ENCODE measurements at regions not wholly inside any gene's neighbourhood (a gene's known extent, or its start where the extent isn't known, plus 50 kb on each side); places are given as distances from the start of the nearest gene placed in this dataset.

DNA sequence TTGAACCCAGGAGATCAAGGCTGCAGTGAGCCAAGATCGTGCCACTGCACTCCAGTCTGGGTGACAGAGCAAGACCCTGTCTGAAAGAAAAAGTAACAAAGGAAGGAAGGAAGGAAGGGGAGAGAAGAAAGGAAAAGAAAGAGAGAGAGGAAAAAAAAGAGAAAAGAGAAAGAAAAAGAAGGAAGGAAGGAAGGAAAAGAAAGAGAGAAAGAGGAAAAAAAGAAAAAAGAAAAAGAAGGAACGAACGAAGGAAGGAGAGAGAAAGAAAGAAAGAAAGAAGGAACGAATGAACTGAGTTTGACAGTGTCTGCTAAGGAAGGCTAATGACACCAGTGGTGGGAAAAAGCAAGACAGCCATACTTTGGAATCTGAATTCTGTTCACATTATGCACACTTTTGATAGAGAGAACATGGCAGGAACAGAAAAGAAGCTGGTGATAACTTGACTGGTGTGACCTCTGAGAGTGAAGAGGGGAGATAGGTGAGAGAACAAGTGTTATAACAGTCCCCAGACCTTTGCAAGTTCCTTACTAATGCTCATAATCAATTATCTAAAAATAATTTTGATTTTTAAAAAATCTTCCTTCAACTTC lies 93.3 kb upstream of the MYLIP start:
- ATAC-seq (no peak), DNase-seq (ENCODE audit: low read depth, low spot score) (no peak), FAIRE-seq (no peak)
- 69% methylated on average over 4 of the region's 4 CpGs for WGBS (ENCODE audit: insufficient coverage, insufficient replicate concordance, low lambda C conversion rate, missing lambda C conversion rate)
- no peak overlapping the region for H3K27ac ChIP-seq (ENCODE audit: control insufficient read depth, insufficient read depth)
- in situ Hi-C loops (cut with MboI) (no loop called here), intact Hi-C loops (cut with micrococcal nuclease; ENCODE audit: unreplicated experiment) (no loop called here)
- CTCF ChIA-PET = interaction anchor here (1.5 to 2.0 kb wide), 2 partner anchors 39 to 99 kb away, joined by 3 to 4 read pairs; no protein-coding TSS in a partner anchor
- H3K4me2 ChIP-seq (ENCODE audit: control insufficient read depth, insufficient read depth) = no peak overlapping the region
- H3K9me3 ChIP-seq (replicated peaks; ENCODE audit: control insufficient read depth, insufficient read depth, low read length) = peaks cover 4% of the 10 kb centered on the region; the same call in 2 of the 3 replicates
- no peaks in the 10 kb centered on the region for H3K36me3 ChIP-seq (ENCODE audit: control insufficient read depth in 2 of 2, insufficient read depth in 2 of 2, low read length in 1 of 2)
- no peaks in the 10 kb centered on the region for H3K27me3 ChIP-seq (replicated peaks in 1 of 2; ENCODE audit: control insufficient read depth in 2 of 2, insufficient read depth in 2 of 2, low read length in 1 of 2)
- RAD21 ChIA-PET (ENCODE audit: unreplicated experiment) = interaction anchor here (1.2 to 1.7 kb wide), 4 partner anchors 10 to 93 kb away, joined by 3 to 5 read pairs (median 4); no protein-coding TSS in a partner anchor
- peaks cover 3% of the 10 kb centered on the region; the same call in 1 of the 2 replicates for H3K4me1 ChIP-seq (ENCODE audit: control insufficient read depth, insufficient read depth, low read length)
- POLR2A ChIA-PET = interaction anchor here (0.6 to 1.3 kb wide), 3 partner anchors 15 to 122 kb away, joined by 3 to 8 read pairs (median 4); no protein-coding TSS in a partner anchor
- H3K9ac ChIP-seq (ENCODE audit: control insufficient read depth, insufficient read depth, low read length) = no peak overlapping the region
- SMC1A ChIA-PET (ENCODE audit: uncharacterized antibody, unreplicated experiment) = interaction anchor here (0.7 to 2.5 kb wide), 12 partner anchors 8 to 300 kb away, joined by 3 to 10 read pairs (median 4); no protein-coding TSS in a partner anchor
- TF ChIP-seq TCF7 (IDR thresholded peaks at IDR 0.05; ENCODE audit: borderline replicate concordance) = no peak
- TF ChIP-seq, protein P1, sequence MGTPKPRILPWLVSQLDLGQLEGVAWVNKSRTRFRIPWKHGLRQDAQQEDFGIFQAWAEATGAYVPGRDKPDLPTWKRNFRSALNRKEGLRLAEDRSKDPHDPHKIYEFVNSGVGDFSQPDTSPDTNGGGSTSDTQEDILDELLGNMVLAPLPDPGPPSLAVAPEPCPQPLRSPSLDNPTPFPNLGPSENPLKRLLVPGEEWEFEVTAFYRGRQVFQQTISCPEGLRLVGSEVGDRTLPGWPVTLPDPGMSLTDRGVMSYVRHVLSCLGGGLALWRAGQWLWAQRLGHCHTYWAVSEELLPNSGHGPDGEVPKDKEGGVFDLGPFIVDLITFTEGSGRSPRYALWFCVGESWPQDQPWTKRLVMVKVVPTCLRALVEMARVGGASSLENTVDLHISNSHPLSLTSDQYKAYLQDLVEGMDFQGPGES (IDR thresholded peaks at IDR 0.05) = no peak
- TF ChIP-seq NFXL1 (IDR thresholded peaks at IDR 0.05; ENCODE audit: borderline replicate concordance) = no peak
- no peak for TF ChIP-seq WRNIP1 (IDR thresholded peaks at IDR 0.05; ENCODE audit: borderline replicate concordance, low read depth, low read length)
- TF ChIP-seq CEBPB (IDR thresholded peaks at IDR 0.05; ENCODE audit: borderline replicate concordance in 1 of 2, low read depth in 2 of 2, low read length in 2 of 2) = no peak
- TF ChIP-seq ATF7 (IDR thresholded peaks at IDR 0.05; ENCODE audit: low read depth) = no peak
- no peak for TF ChIP-seq PAX8 (IDR thresholded peaks at IDR 0.05)
- TF ChIP-seq STAT3 (IDR thresholded peaks at IDR 0.05; ENCODE audit: low read depth, low read length) = no peak
- TF ChIP-seq TARDBP (IDR thresholded peaks at IDR 0.05; ENCODE audit: borderline replicate concordance) = no peak
- no peak for TF ChIP-seq NBN (IDR thresholded peaks at IDR 0.05)
- no peak for TF ChIP-seq EED (IDR thresholded peaks at IDR 0.05; ENCODE audit: low read depth)
- no peak for TF ChIP-seq TCF3 (IDR thresholded peaks at IDR 0.05; ENCODE audit: borderline replicate concordance, insufficient read depth, low read depth, low read length)
- TF ChIP-seq, protein P2, sequence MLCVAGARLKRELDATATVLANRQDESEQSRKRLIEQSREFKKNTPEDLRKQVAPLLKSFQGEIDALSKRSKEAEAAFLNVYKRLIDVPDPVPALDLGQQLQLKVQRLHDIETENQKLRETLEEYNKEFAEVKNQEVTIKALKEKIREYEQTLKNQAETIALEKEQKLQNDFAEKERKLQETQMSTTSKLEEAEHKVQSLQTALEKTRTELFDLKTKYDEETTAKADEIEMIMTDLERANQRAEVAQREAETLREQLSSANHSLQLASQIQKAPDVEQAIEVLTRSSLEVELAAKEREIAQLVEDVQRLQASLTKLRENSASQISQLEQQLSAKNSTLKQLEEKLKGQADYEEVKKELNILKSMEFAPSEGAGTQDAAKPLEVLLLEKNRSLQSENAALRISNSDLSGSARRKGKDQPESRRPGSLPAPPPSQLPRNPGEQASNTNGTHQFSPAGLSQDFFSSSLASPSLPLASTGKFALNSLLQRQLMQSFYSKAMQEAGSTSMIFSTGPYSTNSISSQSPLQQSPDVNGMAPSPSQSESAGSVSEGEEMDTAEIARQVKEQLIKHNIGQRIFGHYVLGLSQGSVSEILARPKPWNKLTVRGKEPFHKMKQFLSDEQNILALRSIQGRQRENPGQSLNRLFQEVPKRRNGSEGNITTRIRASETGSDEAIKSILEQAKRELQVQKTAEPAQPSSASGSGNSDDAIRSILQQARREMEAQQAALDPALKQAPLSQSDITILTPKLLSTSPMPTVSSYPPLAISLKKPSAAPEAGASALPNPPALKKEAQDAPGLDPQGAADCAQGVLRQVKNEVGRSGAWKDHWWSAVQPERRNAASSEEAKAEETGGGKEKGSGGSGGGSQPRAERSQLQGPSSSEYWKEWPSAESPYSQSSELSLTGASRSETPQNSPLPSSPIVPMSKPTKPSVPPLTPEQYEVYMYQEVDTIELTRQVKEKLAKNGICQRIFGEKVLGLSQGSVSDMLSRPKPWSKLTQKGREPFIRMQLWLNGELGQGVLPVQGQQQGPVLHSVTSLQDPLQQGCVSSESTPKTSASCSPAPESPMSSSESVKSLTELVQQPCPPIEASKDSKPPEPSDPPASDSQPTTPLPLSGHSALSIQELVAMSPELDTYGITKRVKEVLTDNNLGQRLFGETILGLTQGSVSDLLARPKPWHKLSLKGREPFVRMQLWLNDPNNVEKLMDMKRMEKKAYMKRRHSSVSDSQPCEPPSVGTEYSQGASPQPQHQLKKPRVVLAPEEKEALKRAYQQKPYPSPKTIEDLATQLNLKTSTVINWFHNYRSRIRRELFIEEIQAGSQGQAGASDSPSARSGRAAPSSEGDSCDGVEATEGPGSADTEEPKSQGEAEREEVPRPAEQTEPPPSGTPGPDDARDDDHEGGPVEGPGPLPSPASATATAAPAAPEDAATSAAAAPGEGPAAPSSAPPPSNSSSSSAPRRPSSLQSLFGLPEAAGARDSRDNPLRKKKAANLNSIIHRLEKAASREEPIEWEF (IDR thresholded peaks at IDR 0.05; ENCODE audit: insufficient replicate concordance, low read depth, low read length) = no peak
- TF ChIP-seq DPF2 (IDR thresholded peaks at IDR 0.05) = no peak
- TF ChIP-seq MYC (IDR thresholded peaks at IDR 0.05; ENCODE audit: insufficient read depth, insufficient read length, insufficient replicate concordance, low read length, severe bottlenecking) = no peak
- no peak for TF ChIP-seq NFYB (IDR thresholded peaks at IDR 0.05; ENCODE audit: insufficient read depth, low read depth, low read length)
- H2AFZ ChIP-seq (ENCODE audit: control insufficient read depth, low read depth, low read length) = no peak overlapping the region
- BruUV-seq (replicated peaks) = no TSS peak
- H3K4me3 ChIP-seq = no peak overlapping the region
- H4K20me1 ChIP-seq (ENCODE audit: control insufficient read depth, insufficient read depth) = no peaks in the 10 kb centered on the region
- H3K79me2 ChIP-seq (ENCODE audit: control insufficient read depth, insufficient read depth, low read length) = no peaks in the 10 kb centered on the region

Data from GM12878 (cell line).